Gastrocnemius medialis (tissue), 4 donors: ENCODE measurements at regions not wholly inside any gene's neighbourhood (a gene's known extent, or its start where the extent isn't known, plus 50 kb on each side); places are given as distances from the start of the nearest gene placed in this dataset.

Experiments used
- ATAC-seq, 2 donors: fragments of 150-250 bp; one replicate each; pipeline ENCODE4 v1.9.1; 2016
- DNase-seq, 2 donors: peaks; one replicate each; pipeline ENCODE4 v3.0.0-alpha.2; 2019
- H3K27ac ChIP-seq, 4 donors: fragments of 200-600 bp; sonication (generic); 1 replicate in 1 of 4; 2 replicates in 3 of 4; pipeline ENCODE4 v1.5.1; 2016 to 2018; ENCODE audit warnings: mild to moderate bottlenecking in 2 of 4, moderate library complexity in 1 of 4
- H3K27me3 ChIP-seq, 3 donors: fragments of 200-600 bp; sonication (generic) in 2 of 3; 1 replicate in 1 of 3; 2 replicates in 2 of 3; pipeline versions ENCODE4 v1.5.1 to v1.6.0; 2016 to 2019; ENCODE audit warnings: mild to moderate bottlenecking in 1 of 3, moderate library complexity in 1 of 3
- H3K36me3 ChIP-seq, 2 donors: fragments of 200-600 bp; sonication (generic) in 1 of 2; one replicate each; pipeline ENCODE4 v1.5.1; 2017 to 2018
- H3K4me1 ChIP-seq, 2 donors: fragments of 200-600 bp; sonication (generic) in 1 of 2; one replicate each; pipeline ENCODE4 v1.5.1; 2016 to 2017; ENCODE audit warnings: mild to moderate bottlenecking in 2 of 2
- H3K4me3 ChIP-seq, 4 donors: fragments of 200-600 bp; sonication (generic) in 3 of 4; 1 replicate in 1 of 4; 2 replicates in 3 of 4; pipeline ENCODE4 v1.5.1; 2016 to 2019; ENCODE audit warnings: mild to moderate bottlenecking in 2 of 4
- H3K9me3 ChIP-seq, 3 donors: fragments of 200-600 bp; sonication (generic) in 2 of 3; 1 replicate in 1 of 3; 2 replicates in 2 of 3; pipeline ENCODE4 v1.5.1; 2016 to 2019
- POLR2A ChIP-seq, 2 donors: fragments of 450-650 bp; IDR thresholded peaks; one replicate each; pipeline ENCODE4 v1.6.1; 2017; ENCODE audit warnings: antibody characterized with exemption in 2 of 2, mild to moderate bottlenecking in 2 of 2, moderate library complexity in 2 of 2
- in situ Hi-C, 4 donors: fragments of 200-750 bp; cut with MboI; loops; one replicate each; pipeline versions ENCODE4 v1.15.0 to v1.8.0; 2017; ENCODE audit warnings: low sequenced_read_pairs in 4 of 4
- intact Hi-C: fragments of 100-400 bp; cut with DNase I; formaldehyde crosslinking; loops from one replicate; pipeline ENCODE4 v1.15.1; 2023; ENCODE audit warnings: low total_unique reads
- TF ChIP-seq, protein P1 (sequence below), 5 experiments: fragments of 450-650 bp in 3 of 5; fragments of 200-600 bp in 2 of 5; sonication (generic) in 2 of 5; IDR thresholded peaks in 4 of 5; conservative IDR thresholded peaks in 1 of 5; 1 replicate in 4 of 5; 2 replicates in 1 of 5; pipeline ENCODE4 v1.5.1; 2016 to 2019; ENCODE audit warnings: antibody characterized with exemption in 5 of 5, mild to moderate bottlenecking in 3 of 5, moderate library complexity in 3 of 5

DNA sequence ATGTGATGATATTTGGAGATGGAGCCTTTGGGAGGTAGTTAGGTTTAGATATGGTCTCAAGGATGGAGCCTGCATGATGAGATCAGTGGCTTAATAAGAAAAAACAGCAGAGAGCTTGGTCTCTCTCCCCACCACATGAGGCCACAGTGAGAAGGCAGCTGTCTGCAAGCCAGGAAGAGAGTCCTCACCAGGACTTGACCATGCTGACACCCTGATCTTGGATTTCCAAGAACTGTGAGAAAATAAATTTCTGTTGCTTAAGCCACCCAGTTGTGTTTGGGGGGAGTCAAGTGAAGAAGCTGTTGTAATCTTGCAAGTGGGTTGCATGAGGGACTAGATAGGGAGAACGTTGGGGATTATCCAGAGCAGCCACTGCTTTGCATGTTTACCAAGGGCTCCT, 62.3 kb upstream of the TNFAIP8L3 start:
- TF ChIP-seq, protein P1, sequence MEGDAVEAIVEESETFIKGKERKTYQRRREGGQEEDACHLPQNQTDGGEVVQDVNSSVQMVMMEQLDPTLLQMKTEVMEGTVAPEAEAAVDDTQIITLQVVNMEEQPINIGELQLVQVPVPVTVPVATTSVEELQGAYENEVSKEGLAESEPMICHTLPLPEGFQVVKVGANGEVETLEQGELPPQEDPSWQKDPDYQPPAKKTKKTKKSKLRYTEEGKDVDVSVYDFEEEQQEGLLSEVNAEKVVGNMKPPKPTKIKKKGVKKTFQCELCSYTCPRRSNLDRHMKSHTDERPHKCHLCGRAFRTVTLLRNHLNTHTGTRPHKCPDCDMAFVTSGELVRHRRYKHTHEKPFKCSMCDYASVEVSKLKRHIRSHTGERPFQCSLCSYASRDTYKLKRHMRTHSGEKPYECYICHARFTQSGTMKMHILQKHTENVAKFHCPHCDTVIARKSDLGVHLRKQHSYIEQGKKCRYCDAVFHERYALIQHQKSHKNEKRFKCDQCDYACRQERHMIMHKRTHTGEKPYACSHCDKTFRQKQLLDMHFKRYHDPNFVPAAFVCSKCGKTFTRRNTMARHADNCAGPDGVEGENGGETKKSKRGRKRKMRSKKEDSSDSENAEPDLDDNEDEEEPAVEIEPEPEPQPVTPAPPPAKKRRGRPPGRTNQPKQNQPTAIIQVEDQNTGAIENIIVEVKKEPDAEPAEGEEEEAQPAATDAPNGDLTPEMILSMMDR (IDR thresholded peaks at IDR 0.05 in 4 of 5, conservative IDR thresholded peaks at IDR 0.05 in 1 of 5), result no peak
- TF ChIP-seq POLR2A (IDR thresholded peaks at IDR 0.05), result no peak
- Histone ChIP-seq H3K4me1 (no peaks in the 10 kb centered on the region), H3K27ac (no peak overlapping the region), H3K27me3 (no peaks in the 10 kb centered on the region), H3K4me3 (no peak overlapping the region), H3K9me3 (no peaks in the 10 kb centered on the region), H3K36me3 (no peaks in the 10 kb centered on the region)
- ATAC-seq (no peak), DNase-seq (no peak)
- intact Hi-C loops (no loop called here), in situ Hi-C loops (loop anchor here in 3 of 4 donors (5.0 to 25.0 kb wide), 3 partner anchors 48 to 230 kb away; no protein-coding TSS in a partner anchor)

DNA sequence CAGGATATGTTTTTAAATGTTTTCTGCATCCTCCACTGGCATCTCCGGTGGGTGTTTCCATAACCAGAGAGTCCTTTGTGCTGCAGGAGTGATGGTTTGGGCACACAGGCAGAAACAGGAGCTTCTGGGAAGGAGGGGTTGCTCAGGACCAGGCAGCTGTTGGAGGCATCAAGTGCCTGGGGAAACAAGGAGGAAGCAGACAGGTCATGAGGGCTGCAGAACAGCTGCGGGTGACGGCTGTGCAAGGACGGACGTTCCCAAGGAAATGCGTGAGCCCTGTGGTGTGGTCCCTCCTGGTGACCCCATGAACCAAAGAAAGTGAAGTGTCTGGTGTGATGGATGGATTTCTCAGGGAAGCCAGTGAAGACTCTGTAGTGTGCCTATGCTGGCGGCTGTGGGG, 61.2 kb upstream of the TNFAIP8L3 start:
- Histone ChIP-seq H3K4me3 (no peak overlapping the region), H3K36me3 (no peaks in the 10 kb centered on the region), H3K27ac (no peak overlapping the region), H3K27me3 (no peaks in the 10 kb centered on the region), H3K4me1 (no peaks in the 10 kb centered on the region), H3K9me3 (no peaks in the 10 kb centered on the region)
- DNase-seq (no peak), ATAC-seq (no peak)
- TF ChIP-seq, protein P1 (IDR thresholded peaks at IDR 0.05 in 4 of 5, conservative IDR thresholded peaks at IDR 0.05 in 1 of 5), result no peak
- in situ Hi-C loops (loop anchor here in 3 of 4 donors (5.0 to 25.0 kb wide), 3 partner anchors 49 to 231 kb away; no protein-coding TSS in a partner anchor), intact Hi-C loops (no loop called here)

DNA sequence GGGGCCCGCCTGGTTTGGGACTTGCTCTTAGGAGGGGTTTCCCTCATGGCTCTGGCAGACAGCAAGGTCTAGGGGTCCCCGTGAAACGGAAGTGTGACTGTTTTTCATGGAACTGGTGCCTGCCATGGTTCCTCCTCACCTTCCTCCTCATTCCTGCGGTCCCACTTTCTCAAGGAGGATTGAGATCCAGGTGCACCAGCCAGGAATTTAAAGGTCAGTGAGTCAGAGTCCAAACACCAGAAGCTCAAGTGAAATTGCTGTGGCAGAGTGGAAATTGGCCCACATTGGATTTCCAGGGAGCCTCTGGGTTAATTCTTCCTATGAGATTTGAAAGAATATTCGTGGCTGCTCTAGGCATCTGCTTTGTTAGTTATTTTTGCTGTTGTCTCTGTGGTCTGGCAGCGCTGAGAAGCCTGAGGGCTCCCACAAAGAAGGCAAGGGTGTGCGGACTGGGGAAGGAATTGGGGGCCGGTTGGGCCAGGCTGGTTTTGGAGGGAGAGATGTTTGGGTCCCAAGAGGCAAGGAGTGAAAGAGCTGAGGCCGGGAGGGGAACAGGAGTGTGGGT, 60.4 kb upstream of the TNFAIP8L3 start:
- ATAC-seq (no peak), DNase-seq (no peak)
- Histone ChIP-seq H3K9me3 (no peaks in the 10 kb centered on the region), H3K4me3 (no peak overlapping the region), H3K27me3 (no peaks in the 10 kb centered on the region), H3K27ac (no peak overlapping the region), H3K4me1 (no peaks in the 10 kb centered on the region), H3K36me3 (no peaks in the 10 kb centered on the region)
- TF ChIP-seq POLR2A (IDR thresholded peaks at IDR 0.05), result no peak
- TF ChIP-seq, protein P1 (IDR thresholded peaks at IDR 0.05 in 4 of 5, conservative IDR thresholded peaks at IDR 0.05 in 1 of 5), result no peak
- intact Hi-C loops (no loop called here), in situ Hi-C loops (loop anchor here in 3 of 4 donors (5.0 to 25.0 kb wide), 3 partner anchors 50 to 232 kb away; no protein-coding TSS in a partner anchor)
